ENCODE measurements at regions not wholly inside any gene's neighbourhood (a gene's known extent, or its start where the extent isn't known, plus 50 kb on each side); places are given as distances from the start of the nearest gene placed in this dataset.
A peak's percentile ranks its signal among the peaks of the same experiment; 100 is the strongest.

DNA sequence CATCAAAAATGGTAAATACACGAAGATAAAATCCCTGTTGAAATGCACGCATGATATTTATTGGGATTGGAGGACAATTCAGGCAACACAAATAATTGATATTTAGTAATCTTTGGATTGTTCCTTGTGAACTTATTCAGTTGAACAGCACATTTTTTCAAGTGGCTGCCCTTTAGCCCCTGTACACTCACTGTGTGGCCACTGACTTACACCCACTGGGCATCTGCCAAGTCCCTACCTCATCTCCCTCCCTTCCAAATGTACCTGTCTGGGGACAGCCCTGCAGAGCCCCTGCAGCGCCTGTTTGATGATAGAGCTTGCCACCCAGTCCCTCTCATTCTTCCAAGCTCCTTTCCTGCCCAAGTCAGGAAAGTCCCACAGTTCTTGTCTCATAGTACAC lies 154.3 kb downstream of the GLUL start:
- no peaks in the 10 kb centered on the region for H3K27me3 ChIP-seq (ENCODE audit: insufficient read depth, poor library complexity, severe bottlenecking)
- TF ChIP-seq GABPA (IDR thresholded peaks at IDR 0.05; ENCODE audit: low read depth): no peak
- TF ChIP-seq, protein P1, sequence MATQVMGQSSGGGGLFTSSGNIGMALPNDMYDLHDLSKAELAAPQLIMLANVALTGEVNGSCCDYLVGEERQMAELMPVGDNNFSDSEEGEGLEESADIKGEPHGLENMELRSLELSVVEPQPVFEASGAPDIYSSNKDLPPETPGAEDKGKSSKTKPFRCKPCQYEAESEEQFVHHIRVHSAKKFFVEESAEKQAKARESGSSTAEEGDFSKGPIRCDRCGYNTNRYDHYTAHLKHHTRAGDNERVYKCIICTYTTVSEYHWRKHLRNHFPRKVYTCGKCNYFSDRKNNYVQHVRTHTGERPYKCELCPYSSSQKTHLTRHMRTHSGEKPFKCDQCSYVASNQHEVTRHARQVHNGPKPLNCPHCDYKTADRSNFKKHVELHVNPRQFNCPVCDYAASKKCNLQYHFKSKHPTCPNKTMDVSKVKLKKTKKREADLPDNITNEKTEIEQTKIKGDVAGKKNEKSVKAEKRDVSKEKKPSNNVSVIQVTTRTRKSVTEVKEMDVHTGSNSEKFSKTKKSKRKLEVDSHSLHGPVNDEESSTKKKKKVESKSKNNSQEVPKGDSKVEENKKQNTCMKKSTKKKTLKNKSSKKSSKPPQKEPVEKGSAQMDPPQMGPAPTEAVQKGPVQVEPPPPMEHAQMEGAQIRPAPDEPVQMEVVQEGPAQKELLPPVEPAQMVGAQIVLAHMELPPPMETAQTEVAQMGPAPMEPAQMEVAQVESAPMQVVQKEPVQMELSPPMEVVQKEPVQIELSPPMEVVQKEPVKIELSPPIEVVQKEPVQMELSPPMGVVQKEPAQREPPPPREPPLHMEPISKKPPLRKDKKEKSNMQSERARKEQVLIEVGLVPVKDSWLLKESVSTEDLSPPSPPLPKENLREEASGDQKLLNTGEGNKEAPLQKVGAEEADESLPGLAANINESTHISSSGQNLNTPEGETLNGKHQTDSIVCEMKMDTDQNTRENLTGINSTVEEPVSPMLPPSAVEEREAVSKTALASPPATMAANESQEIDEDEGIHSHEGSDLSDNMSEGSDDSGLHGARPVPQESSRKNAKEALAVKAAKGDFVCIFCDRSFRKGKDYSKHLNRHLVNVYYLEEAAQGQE (IDR thresholded peaks at IDR 0.05; ENCODE audit: insufficient replicate concordance, low read depth): no peak
- TF ChIP-seq POLR2AphosphoS5 (IDR thresholded peaks at IDR 0.05; ENCODE audit: low read depth): no peak
- TF ChIP-seq SPI1 (IDR thresholded peaks at IDR 0.05; ENCODE audit: borderline replicate concordance, low read depth): no peak
- TF ChIP-seq, protein P2, sequence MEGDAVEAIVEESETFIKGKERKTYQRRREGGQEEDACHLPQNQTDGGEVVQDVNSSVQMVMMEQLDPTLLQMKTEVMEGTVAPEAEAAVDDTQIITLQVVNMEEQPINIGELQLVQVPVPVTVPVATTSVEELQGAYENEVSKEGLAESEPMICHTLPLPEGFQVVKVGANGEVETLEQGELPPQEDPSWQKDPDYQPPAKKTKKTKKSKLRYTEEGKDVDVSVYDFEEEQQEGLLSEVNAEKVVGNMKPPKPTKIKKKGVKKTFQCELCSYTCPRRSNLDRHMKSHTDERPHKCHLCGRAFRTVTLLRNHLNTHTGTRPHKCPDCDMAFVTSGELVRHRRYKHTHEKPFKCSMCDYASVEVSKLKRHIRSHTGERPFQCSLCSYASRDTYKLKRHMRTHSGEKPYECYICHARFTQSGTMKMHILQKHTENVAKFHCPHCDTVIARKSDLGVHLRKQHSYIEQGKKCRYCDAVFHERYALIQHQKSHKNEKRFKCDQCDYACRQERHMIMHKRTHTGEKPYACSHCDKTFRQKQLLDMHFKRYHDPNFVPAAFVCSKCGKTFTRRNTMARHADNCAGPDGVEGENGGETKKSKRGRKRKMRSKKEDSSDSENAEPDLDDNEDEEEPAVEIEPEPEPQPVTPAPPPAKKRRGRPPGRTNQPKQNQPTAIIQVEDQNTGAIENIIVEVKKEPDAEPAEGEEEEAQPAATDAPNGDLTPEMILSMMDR (IDR thresholded peaks at IDR 0.05; ENCODE audit: insufficient read depth, low read length): no peak
- H3K4me3 ChIP-seq (replicated peaks; ENCODE audit: insufficient read depth, low read length): no peak overlapping the region
- no peak for DNase-seq (ENCODE audit: low read depth in 1 of 2, low spot score in 1 of 2)
- no peak overlapping the region for H3K27ac ChIP-seq (replicated peaks)

DNA sequence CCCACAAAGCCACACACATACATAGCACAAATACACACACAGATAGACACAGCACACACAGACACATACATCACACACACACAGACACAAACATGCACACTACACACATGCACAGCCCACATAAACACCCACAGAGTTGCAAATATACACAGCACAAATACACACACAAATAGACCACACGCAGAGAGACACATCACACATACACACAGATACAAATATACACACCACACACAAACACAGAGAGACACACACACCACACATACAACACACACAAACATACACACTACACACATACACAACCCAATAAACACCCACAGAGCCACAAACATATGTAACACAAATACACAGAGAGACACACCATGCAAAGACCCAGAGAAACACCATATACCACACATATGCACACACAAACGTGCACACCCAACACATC lies 154.9 kb downstream of the GLUL start:
- Histone ChIP-seq H3K27ac (replicated peaks) (no peak overlapping the region), H3K4me3 (replicated peaks; ENCODE audit: insufficient read depth, low read length) (no peak overlapping the region), H3K27me3 (ENCODE audit: insufficient read depth, poor library complexity, severe bottlenecking) (no peaks in the 10 kb centered on the region)
- TF ChIP-seq, protein P2 (IDR thresholded peaks at IDR 0.05; ENCODE audit: insufficient read depth, low read length): no peak
- no peak for TF ChIP-seq POLR2AphosphoS5 (IDR thresholded peaks at IDR 0.05; ENCODE audit: low read depth)
- no peak for TF ChIP-seq SPI1 (IDR thresholded peaks at IDR 0.05; ENCODE audit: borderline replicate concordance, low read depth)
- no peak for TF ChIP-seq GABPA (IDR thresholded peaks at IDR 0.05; ENCODE audit: low read depth)
- TF ChIP-seq, protein P1 (IDR thresholded peaks at IDR 0.05; ENCODE audit: insufficient replicate concordance, low read depth): no peak
- no peak for DNase-seq (ENCODE audit: low read depth in 1 of 2, low spot score in 1 of 2)

DNA sequence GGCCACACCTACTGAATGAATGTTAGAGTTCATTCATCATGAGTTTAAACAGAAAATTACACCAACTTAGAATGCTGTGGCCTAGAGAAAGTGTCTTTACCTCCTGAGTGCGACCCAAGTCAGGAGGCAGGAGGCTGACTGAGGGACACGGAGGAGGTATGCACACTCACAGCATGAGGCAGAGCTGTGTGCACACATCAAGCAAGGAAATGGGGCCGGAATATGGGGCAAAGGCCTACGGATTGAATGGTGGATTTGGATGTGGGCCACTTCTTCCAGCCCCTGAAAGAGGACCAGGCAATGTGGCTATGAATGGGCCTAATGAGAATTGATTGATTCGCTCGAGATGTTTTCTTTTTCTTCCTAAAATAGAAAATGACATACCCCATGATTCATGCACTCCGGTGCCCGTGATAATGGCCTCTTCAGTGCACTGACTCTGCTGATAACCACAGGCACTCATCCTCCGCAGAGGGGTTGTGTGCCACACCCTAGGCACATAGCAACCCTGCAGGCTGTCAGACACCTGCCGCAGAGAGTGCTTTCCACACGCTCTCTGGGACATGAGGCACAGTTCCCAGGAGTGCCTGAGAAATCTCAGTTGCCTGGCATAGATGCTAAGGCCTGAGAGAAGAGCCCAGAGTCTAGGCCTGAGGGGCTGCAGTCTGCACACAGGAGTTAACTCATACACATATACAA lies 155.5 kb downstream of the GLUL start:
- peak overlapping the region; percentile 39 for H3K27ac ChIP-seq (replicated peaks)
- no peak for TF ChIP-seq POLR2AphosphoS5 (IDR thresholded peaks at IDR 0.05; ENCODE audit: low read depth)
- TF ChIP-seq, protein P2 (IDR thresholded peaks at IDR 0.05; ENCODE audit: insufficient read depth, low read length): no peak
- TF ChIP-seq, protein P1 (IDR thresholded peaks at IDR 0.05; ENCODE audit: insufficient replicate concordance, low read depth): no peak
- TF ChIP-seq GABPA (IDR thresholded peaks at IDR 0.05; ENCODE audit: low read depth): no peak
- TF ChIP-seq SPI1 (IDR thresholded peaks at IDR 0.05; ENCODE audit: borderline replicate concordance, low read depth): no peak

More for the DNA sequence above, 155.5 kb downstream of the GLUL start:
- Histone ChIP-seq H3K4me3 (replicated peaks; ENCODE audit: insufficient read depth, low read length) (no peak overlapping the region), H3K27me3 (ENCODE audit: insufficient read depth, poor library complexity, severe bottlenecking) (no peaks in the 10 kb centered on the region)
- no peak for DNase-seq (ENCODE audit: low read depth in 1 of 2, low spot score in 1 of 2)
